KMS-11 (cell line): ENCODE measurements at regions not wholly inside any gene's neighbourhood (a gene's known extent, or its start where the extent isn't known, plus 50 kb on each side); places are given as distances from the start of the nearest gene placed in this dataset.

Experiments
- H2AFZ ChIP-seq: fragments of 200-600 bp; sonication (generic); 2 replicates; pipeline ENCODE4 v1.6.1; 2016; ENCODE audit warnings: antibody characterized with exemption, mixed run types, low read depth
- H3K27ac ChIP-seq: fragments of 200-600 bp; sonication (generic); 2 replicates; pipeline ENCODE4 v1.6.1; 2016; ENCODE audit warnings: mild to moderate bottlenecking, mixed run types
- H3K27me3 ChIP-seq: fragments of 200-600 bp; sonication (generic); 2 replicates; pipeline ENCODE4 v1.6.1; 2017; ENCODE audit warnings: mild to moderate bottlenecking, low read depth, mixed run types, moderate library complexity; ENCODE audit not compliant: insufficient read depth
- H3K36me3 ChIP-seq: fragments of 200-600 bp; sonication (generic); 2 replicates; pipeline ENCODE4 v1.6.1; 2017; ENCODE audit warnings: mild to moderate bottlenecking, mixed run types; ENCODE audit not compliant: insufficient read depth
- H3K4me1 ChIP-seq: fragments of 200-600 bp; sonication (generic); 2 replicates; pipeline ENCODE4 v1.6.1; 2016; ENCODE audit warnings: mild to moderate bottlenecking, low read depth, mixed run types; ENCODE audit not compliant: poor library complexity, severe bottlenecking
- H3K4me2 ChIP-seq: fragments of 200-600 bp; sonication (generic); 2 replicates; pipeline ENCODE4 v1.7.0; 2016; ENCODE audit warnings: mild to moderate bottlenecking, mixed run types
- H3K4me3 ChIP-seq: fragments of 200-600 bp; sonication (generic); IDR thresholded peaks from 2 replicates; pipeline ENCODE4 v1.6.1; 2017; ENCODE audit warnings: low read depth, low read length, mixed read lengths; ENCODE audit not compliant: insufficient read depth
- H3K79me2 ChIP-seq: fragments of 200-600 bp; sonication (generic); 2 replicates; pipeline ENCODE4 v1.6.1; 2016; ENCODE audit warnings: low read depth, mixed run types; ENCODE audit not compliant: insufficient read depth
- H3K9ac ChIP-seq: fragments of 200-600 bp; sonication (generic); 2 replicates; pipeline ENCODE4 v1.6.1; 2016; ENCODE audit warnings: mild to moderate bottlenecking, mixed run types
- H4K20me1 ChIP-seq: fragments of 200-600 bp; sonication (generic); 2 replicates; pipeline ENCODE4 v1.6.1; 2016; ENCODE audit warnings: mild to moderate bottlenecking, mixed run types; ENCODE audit not compliant: insufficient read depth
- CTCF ChIP-seq: fragments of 200-600 bp; sonication (generic); conservative IDR thresholded peaks from 2 replicates; pipeline ENCODE4 v1.6.1; 2017; ENCODE audit warnings: low read depth, mild to moderate bottlenecking, antibody characterized with exemption, low read length, moderate library complexity, mixed read lengths

- H3K27me3 ChIP-seq = no peaks in the 10 kb centered on the region
- no peak for TF ChIP-seq CTCF
- peaks cover 2% of the 10 kb centered on the region for H3K4me1 ChIP-seq
- no peak overlapping the region for H3K27ac ChIP-seq
- no peak overlapping the region for H3K4me3 ChIP-seq
- no peak overlapping the region for H3K9ac ChIP-seq
- H3K79me2 ChIP-seq = no peaks in the 10 kb centered on the region
- no peak overlapping the region for H2AFZ ChIP-seq
- no peaks in the 10 kb centered on the region for H3K36me3 ChIP-seq
- no peak overlapping the region for H3K4me2 ChIP-seq
- no peaks in the 10 kb centered on the region for H4K20me1 ChIP-seq
Observed at GRCh38 chr5:154570572-154571324, 92.7 kb upstream of the HAND1 start.

GRCh38 chr5:154568589-154568988 lies 90.6 kb upstream of the HAND1 start:
- Histone ChIP-seq H4K20me1 (no peaks in the 10 kb centered on the region), H3K27me3 (no peaks in the 10 kb centered on the region), H2AFZ (no peak overlapping the region), H3K36me3 (no peaks in the 10 kb centered on the region), H3K27ac (no peak overlapping the region), H3K79me2 (no peaks in the 10 kb centered on the region), H3K9ac (no peak overlapping the region), H3K4me2 (no peak overlapping the region), H3K4me3 (no peak overlapping the region), H3K4me1 (no peaks in the 10 kb centered on the region)
- no peak for TF ChIP-seq CTCF

GRCh38 chr5:154567155-154567554 lies 89.1 kb upstream of the HAND1 start:
- no peaks in the 10 kb centered on the region for H3K79me2 ChIP-seq
- H3K4me3 ChIP-seq = no peak overlapping the region
- no peak overlapping the region for H3K27ac ChIP-seq
- no peak overlapping the region for H3K9ac ChIP-seq
- H3K27me3 ChIP-seq = no peaks in the 10 kb centered on the region
- H4K20me1 ChIP-seq = no peaks in the 10 kb centered on the region
- TF ChIP-seq CTCF = no peak
- no peak overlapping the region for H2AFZ ChIP-seq
- H3K4me1 ChIP-seq = no peaks in the 10 kb centered on the region
- H3K4me2 ChIP-seq = no peak overlapping the region
- no peaks in the 10 kb centered on the region for H3K36me3 ChIP-seq

GRCh38 chr5:154566146-154566680 lies 88.2 kb upstream of the HAND1 start:
- H3K27me3 ChIP-seq = no peaks in the 10 kb centered on the region
- no peaks in the 10 kb centered on the region for H3K4me1 ChIP-seq
- no peak for TF ChIP-seq CTCF
- H3K79me2 ChIP-seq = no peaks in the 10 kb centered on the region
- H3K4me3 ChIP-seq = no peak overlapping the region
- no peak overlapping the region for H3K9ac ChIP-seq
- H3K27ac ChIP-seq = no peak overlapping the region
- H2AFZ ChIP-seq = no peak overlapping the region
- no peak overlapping the region for H3K4me2 ChIP-seq
- no peaks in the 10 kb centered on the region for H4K20me1 ChIP-seq
- H3K36me3 ChIP-seq = no peaks in the 10 kb centered on the region
